ENCODE measurements at regions not wholly inside any gene's neighbourhood (a gene's known extent, or its start where the extent isn't known, plus 50 kb on each side); places are given as distances from the start of the nearest gene placed in this dataset.

- 9% methylated on average over 2 of the region's 2 CpGs for WGBS (ENCODE audit: insufficient coverage, insufficient replicate concordance, low lambda C conversion rate, missing lambda C conversion rate)
- TF ChIP-seq BCL3 (IDR thresholded peaks at IDR 0.05; ENCODE audit: borderline replicate concordance, insufficient read depth, low read depth, low read length, poor library complexity, severe bottlenecking): no peak
- no peak for TF ChIP-seq HDAC2 (IDR thresholded peaks at IDR 0.05)
- TF ChIP-seq YY1 (IDR thresholded peaks at IDR 0.05; ENCODE audit: low read depth, low read length): no peak
- no peak for TF ChIP-seq IKZF2 (IDR thresholded peaks at IDR 0.05)
- TF ChIP-seq TCF7 (IDR thresholded peaks at IDR 0.05; ENCODE audit: borderline replicate concordance): no peak
- TF ChIP-seq EP300 (IDR thresholded peaks at IDR 0.05; ENCODE audit: borderline replicate concordance in 1 of 2, control insufficient read depth in 1 of 2, low read depth in 2 of 2, low read length in 2 of 2): no peak
- TF ChIP-seq TAF1 (IDR thresholded peaks at IDR 0.05; ENCODE audit: borderline replicate concordance, low read depth, low read length): no peak
- no peak for TF ChIP-seq ETV6 (conservative IDR thresholded peaks at IDR 0.05 in 1 of 2, IDR thresholded peaks at IDR 0.05 in 1 of 2; ENCODE audit: borderline replicate concordance in 1 of 2, low read depth in 1 of 2)
- TF ChIP-seq NFXL1 (IDR thresholded peaks at IDR 0.05; ENCODE audit: borderline replicate concordance): no peak
- no peak for TF ChIP-seq CBFB (IDR thresholded peaks at IDR 0.05; ENCODE audit: low read depth)
- TF ChIP-seq PML (IDR thresholded peaks at IDR 0.05; ENCODE audit: low read length): no peak
- H4K20me1 ChIP-seq (ENCODE audit: control insufficient read depth, insufficient read depth): no peaks in the 10 kb centered on the region
- no peak for ATAC-seq
- peaks cover 2 to 5% of the 10 kb centered on the region in 2 experiments; a peak in 1 of 4 replicates for H3K27me3 ChIP-seq (replicated peaks in 1 of 2; ENCODE audit: control insufficient read depth in 2 of 2, insufficient read depth in 2 of 2, low read length in 1 of 2)
- H3K4me2 ChIP-seq (ENCODE audit: control insufficient read depth, insufficient read depth): no peak overlapping the region
- no peak overlapping the region for H3K4me3 ChIP-seq
- no peaks in the 10 kb centered on the region for H3K9me3 ChIP-seq (replicated peaks; ENCODE audit: control insufficient read depth, insufficient read depth, low read length)
- in situ Hi-C loops (cut with MboI): no loop called here
- H2AFZ ChIP-seq (ENCODE audit: control insufficient read depth, low read depth, low read length): no peak overlapping the region
- ChIA-PET POLR2A (no interaction called here), RAD21 (ENCODE audit: unreplicated experiment) (no interaction called here), CTCF (interaction anchor here (2.9 kb wide), 1 partner anchor 15 kb away, joined by 13 read pairs; no protein-coding TSS in a partner anchor), SMC1A (ENCODE audit: uncharacterized antibody, unreplicated experiment) (interaction anchor here (0.7 to 0.9 kb wide), 2 partner anchors 12 to 260 kb away, joined by 3 read pairs; no protein-coding TSS in a partner anchor)
- BruUV-seq (replicated peaks): no TSS peak
- no peaks in the 10 kb centered on the region for H3K4me1 ChIP-seq (ENCODE audit: control insufficient read depth, insufficient read depth, low read length)
- no peak overlapping the region for H3K27ac ChIP-seq (ENCODE audit: control insufficient read depth, insufficient read depth)
- H3K36me3 ChIP-seq (ENCODE audit: control insufficient read depth in 2 of 2, insufficient read depth in 2 of 2, low read length in 1 of 2): no peaks in the 10 kb centered on the region
- intact Hi-C loops (cut with micrococcal nuclease; ENCODE audit: unreplicated experiment): no loop called here
- H3K79me2 ChIP-seq (ENCODE audit: control insufficient read depth, insufficient read depth, low read length): no peaks in the 10 kb centered on the region
- FAIRE-seq: no peak
- H3K9ac ChIP-seq (ENCODE audit: control insufficient read depth, insufficient read depth, low read length): no peak overlapping the region
- no peak for DNase-seq (ENCODE audit: low read depth, low spot score)
Measured at GRCh38 chr20:1792274-1792673, 102.9 kb upstream of the SIRPA start.

Measured in GM12878 (cell line).